DOHH2 (cell line): ENCODE measurements at regions not wholly inside any gene's neighbourhood (a gene's known extent, or its start where the extent isn't known, plus 50 kb on each side); places are given as distances from the start of the nearest gene placed in this dataset.

Source experiments
- H3F3A ChIP-seq: fragments of 200-600 bp; sonication (generic), shearing (Covaris generic); 2 replicates; pipeline ENCODE4 v1.6.0; 2016; ENCODE audit warnings: antibody characterized with exemption, mild to moderate bottlenecking; ENCODE audit not compliant: control insufficient read depth, insufficient read depth
- H3K27ac ChIP-seq: fragments of 200-600 bp; sonication (generic); 2 replicates; pipeline ENCODE4 v1.5.1; 2014; ENCODE audit warnings: low read depth, mild to moderate bottlenecking, low read length, moderate library complexity
- H3K27me3 ChIP-seq: fragments of 200-600 bp; sonication (generic); 2 replicates; pipeline ENCODE4 v1.6.1; 2014; ENCODE audit warnings: mild to moderate bottlenecking, low read length, mixed read lengths; ENCODE audit not compliant: control insufficient read depth
- H3K36me3 ChIP-seq: fragments of 200-600 bp; sonication (generic); 2 replicates; pipeline ENCODE4 v1.6.1; 2014; ENCODE audit warnings: mild to moderate bottlenecking, low read length, moderate library complexity, mixed read lengths; ENCODE audit not compliant: control insufficient read depth
- H3K4me1 ChIP-seq: fragments of 200-600 bp; sonication (generic); 2 replicates; pipeline ENCODE4 v1.6.1; 2014; ENCODE audit warnings: mild to moderate bottlenecking, low read length, mixed read lengths; ENCODE audit not compliant: control insufficient read depth
- H3K4me2 ChIP-seq: fragments of 200-600 bp; sonication (generic); 2 replicates; pipeline ENCODE4 v1.6.0; 2014; ENCODE audit warnings: mild to moderate bottlenecking, low read length, moderate library complexity
- H3K4me3 ChIP-seq: fragments of 200-600 bp; sonication (generic); 2 replicates; pipeline ENCODE4 v1.5.1; 2014; ENCODE audit warnings: mild to moderate bottlenecking, low read length, mixed read lengths
- H3K79me2 ChIP-seq: fragments of 200-600 bp; sonication (generic); 2 replicates; pipeline ENCODE4 v1.6.1; 2014; ENCODE audit warnings: mild to moderate bottlenecking, low read length, mixed read lengths; ENCODE audit not compliant: control insufficient read depth
- H3K9me2 ChIP-seq: fragments of 200-600 bp; sonication (generic); replicated peaks from 2 replicates; pipeline ENCODE4 v1.6.1; 2014; ENCODE audit warnings: mild to moderate bottlenecking, low read length, mixed read lengths; ENCODE audit not compliant: control insufficient read depth
- H3K9me3 ChIP-seq: fragments of 200-600 bp; sonication (generic); 2 replicates; pipeline ENCODE4 v1.6.1; 2014; ENCODE audit warnings: antibody characterized with exemption, low read length, mixed read lengths; ENCODE audit not compliant: control insufficient read depth, insufficient read depth
- H4K20me1 ChIP-seq: fragments of 200-600 bp; sonication (generic); 2 replicates; pipeline ENCODE4 v1.6.0; 2014; ENCODE audit warnings: low read depth, mild to moderate bottlenecking, antibody characterized with exemption, low read length, moderate library complexity; ENCODE audit not compliant: control insufficient read depth, insufficient read depth
- CTCF ChIP-seq: fragments of 200-600 bp; sonication (generic); IDR thresholded peaks from one replicate; pipeline ENCODE4 v1.5.1; 2014; ENCODE audit warnings: antibody characterized with exemption, mild to moderate bottlenecking, low read depth, low read length; ENCODE audit not compliant: poor library complexity, severe bottlenecking
- EZH2phosphoT487 ChIP-seq: fragments of 200-600 bp; sonication (generic); IDR thresholded peaks from 2 replicates; pipeline ENCODE4 v1.6.1; 2017; ENCODE audit warnings: borderline replicate concordance, mild to moderate bottlenecking, antibody characterized with exemption, low read length, moderate library complexity, mixed read lengths

GRCh38 chr13:76425935-76426334 lies 460.3 kb downstream of the KCTD12 start:
- Histone ChIP-seq H3K4me2 (no peak overlapping the region), H3K36me3 (no peaks in the 10 kb centered on the region), H3K4me1 (no peaks in the 10 kb centered on the region), H3F3A (no peaks in the 10 kb centered on the region), H3K9me2 (no peaks in the 10 kb centered on the region), H3K4me3 (no peak overlapping the region), H3K79me2 (no peaks in the 10 kb centered on the region), H3K9me3 (no peaks in the 10 kb centered on the region), H3K27me3 (no peaks in the 10 kb centered on the region), H4K20me1 (no peaks in the 10 kb centered on the region), H3K27ac (no peak overlapping the region)
- TF ChIP-seq CTCF (no peak), EZH2phosphoT487 (no peak)

GRCh38 chr13:76421011-76421410 lies 465.2 kb downstream of the KCTD12 start:
- TF ChIP-seq CTCF (no peak), EZH2phosphoT487 (no peak)
- no peak overlapping the region for H3K4me2 ChIP-seq
- no peaks in the 10 kb centered on the region for H3K79me2 ChIP-seq
- H3K27me3 ChIP-seq, result no peaks in the 10 kb centered on the region
- no peaks in the 10 kb centered on the region for H4K20me1 ChIP-seq
- H3F3A ChIP-seq, result no peaks in the 10 kb centered on the region
- no peak overlapping the region for H3K4me3 ChIP-seq
- no peak overlapping the region for H3K27ac ChIP-seq
- H3K9me2 ChIP-seq, result no peaks in the 10 kb centered on the region
- no peaks in the 10 kb centered on the region for H3K4me1 ChIP-seq
- no peaks in the 10 kb centered on the region for H3K9me3 ChIP-seq
- no peaks in the 10 kb centered on the region for H3K36me3 ChIP-seq

GRCh38 chr13:76418404-76418803 lies 467.8 kb downstream of the KCTD12 start:
- no peak overlapping the region for H3K4me3 ChIP-seq
- H3K27me3 ChIP-seq, result no peaks in the 10 kb centered on the region
- H4K20me1 ChIP-seq, result no peaks in the 10 kb centered on the region
- no peak overlapping the region for H3K27ac ChIP-seq
- no peaks in the 10 kb centered on the region for H3K4me1 ChIP-seq
- H3K4me2 ChIP-seq, result no peak overlapping the region
- H3K79me2 ChIP-seq, result no peaks in the 10 kb centered on the region
- TF ChIP-seq EZH2phosphoT487 (no peak), CTCF (no peak)
- H3K9me3 ChIP-seq, result no peaks in the 10 kb centered on the region
- no peaks in the 10 kb centered on the region for H3F3A ChIP-seq
- no peaks in the 10 kb centered on the region for H3K9me2 ChIP-seq
- no peaks in the 10 kb centered on the region for H3K36me3 ChIP-seq

- H3K27me3 ChIP-seq, result no peaks in the 10 kb centered on the region
- H3K4me1 ChIP-seq, result no peaks in the 10 kb centered on the region
- no peaks in the 10 kb centered on the region for H3K9me3 ChIP-seq
- H3K79me2 ChIP-seq, result no peaks in the 10 kb centered on the region
- no peak overlapping the region for H3K4me2 ChIP-seq
- H3K4me3 ChIP-seq, result no peak overlapping the region
- no peaks in the 10 kb centered on the region for H3K36me3 ChIP-seq
- TF ChIP-seq EZH2phosphoT487 (no peak), CTCF (no peak)
- H3K27ac ChIP-seq, result no peak overlapping the region
- no peaks in the 10 kb centered on the region for H3F3A ChIP-seq
- no peaks in the 10 kb centered on the region for H3K9me2 ChIP-seq
- no peaks in the 10 kb centered on the region for H4K20me1 ChIP-seq
These were observed 471.9 kb downstream of the KCTD12 start for GRCh38 chr13:76414320-76414719.
